OCI-LY3 (cell line): ENCODE measurements at regions not wholly inside any gene's neighbourhood (a gene's known extent, or its start where the extent isn't known, plus 50 kb on each side); places are given as distances from the start of the nearest gene placed in this dataset.
A peak's percentile ranks its signal among the peaks of the same experiment; 100 is the strongest.

ENCODE experiments used
- H2AFZ ChIP-seq: fragments of 200-600, 300-600 bp; shearing (Covaris generic); 2 replicates; pipeline ENCODE4 v1.6.0; 2014; ENCODE audit warnings: antibody characterized with exemption, low read depth, low read length
- H3K27ac ChIP-seq: fragments of 200-600, 300-600 bp; sonication (generic); 2 replicates; pipeline ENCODE4 v1.5.1; 2014; ENCODE audit warnings: mild to moderate bottlenecking, low read length, moderate library complexity, mixed read lengths
- H3K27me3 ChIP-seq: fragments of 200-600, 300-600 bp; sonication (generic); 2 replicates; pipeline ENCODE4 v1.6.1; 2014; ENCODE audit warnings: low read depth, low read length, mixed read lengths
- H3K36me3 ChIP-seq: fragments of 200-600, 300-600 bp; sonication (generic); replicated peaks from 2 replicates; pipeline ENCODE3; 2014; ENCODE audit warnings: low read depth, low read length, mixed read lengths
- H3K4me1 ChIP-seq: fragments of 300-600, 200-600 bp; sonication (generic); 2 replicates; pipeline ENCODE4 v1.6.1; 2014; ENCODE audit warnings: low read length, mixed read lengths
- H3K4me2 ChIP-seq: fragments of 200-600, 300-600 bp; sonication (generic); 2 replicates; pipeline ENCODE4 v1.6.1; 2014; ENCODE audit warnings: low read length, mixed read lengths
- H3K4me3 ChIP-seq: fragments of 300-600, 200-600 bp; sonication (generic); 2 replicates; pipeline ENCODE4 v1.5.1; 2014; ENCODE audit warnings: antibody characterized with exemption, mild to moderate bottlenecking, low read length, moderate library complexity
- H3K79me2 ChIP-seq: fragments of 300-600, 200-600 bp; shearing (Covaris generic); 2 replicates; pipeline ENCODE4 v1.6.1; 2014; ENCODE audit warnings: mild to moderate bottlenecking, low read length, mixed read lengths
- H3K9ac ChIP-seq: fragments of 300-600, 200-600 bp; shearing (Covaris generic); 2 replicates; pipeline ENCODE4 v1.6.0; 2014; ENCODE audit warnings: mild to moderate bottlenecking, low read length, moderate library complexity
- H3K9me3 ChIP-seq: fragments of 200-600, 300-600 bp; shearing (Covaris generic); 2 replicates; pipeline ENCODE4 v1.6.1; 2014; ENCODE audit warnings: low read length, mixed read lengths; ENCODE audit not compliant: insufficient read depth
- H4K20me1 ChIP-seq: fragments of 200-600, 300-600 bp; sonication (generic); 2 replicates; pipeline ENCODE4 v1.6.1; 2016; ENCODE audit warnings: low read length, mixed read lengths; ENCODE audit not compliant: insufficient read depth
- CTCF ChIP-seq: fragments of 200-600, 300-600 bp; sonication (generic); IDR thresholded peaks from 2 replicates; pipeline ENCODE4 v1.5.1; 2014; ENCODE audit warnings: antibody characterized with exemption, low read length, low read depth
- EZH2phosphoT487 ChIP-seq: fragments of 200-600 bp; shearing (Covaris generic); IDR thresholded peaks from 2 replicates; pipeline ENCODE4 v1.6.1; 2018; ENCODE audit warnings: antibody characterized with exemption, mixed run types, low read depth

- Histone ChIP-seq H3K79me2 (no peaks in the 10 kb centered on the region), H3K27ac (no peak overlapping the region), H3K4me3 (no peak overlapping the region), H3K9ac (no peak overlapping the region), H2AFZ (no peak overlapping the region), H3K27me3 (peaks cover 15% of the 10 kb centered on the region), H4K20me1 (no peaks in the 10 kb centered on the region), H3K4me2 (no peak overlapping the region), H3K9me3 (no peaks in the 10 kb centered on the region), H3K4me1 (no peaks in the 10 kb centered on the region), H3K36me3 (no peaks in the 10 kb centered on the region)
- TF ChIP-seq EZH2phosphoT487 = no peak
- no peak for TF ChIP-seq CTCF
Measured at GRCh38 chr10:124251317-124252065, 158.1 kb upstream of the CHST15 start.

- H3K79me2 ChIP-seq = no peaks in the 10 kb centered on the region
- H3K9me3 ChIP-seq = no peaks in the 10 kb centered on the region
- H3K9ac ChIP-seq = no peak overlapping the region
- no peak overlapping the region for H3K4me3 ChIP-seq
- H3K4me1 ChIP-seq = no peaks in the 10 kb centered on the region
- H3K4me2 ChIP-seq = no peak overlapping the region
- no peaks in the 10 kb centered on the region for H3K36me3 ChIP-seq
- TF ChIP-seq EZH2phosphoT487 (no peak), CTCF (no peak)
- no peaks in the 10 kb centered on the region for H4K20me1 ChIP-seq
- no peak overlapping the region for H3K27ac ChIP-seq
- no peak overlapping the region for H2AFZ ChIP-seq
- H3K27me3 ChIP-seq = peaks cover 15% of the 10 kb centered on the region
Measured at GRCh38 chr10:124250506-124250905, 157.1 kb upstream of the CHST15 start.

DNA sequence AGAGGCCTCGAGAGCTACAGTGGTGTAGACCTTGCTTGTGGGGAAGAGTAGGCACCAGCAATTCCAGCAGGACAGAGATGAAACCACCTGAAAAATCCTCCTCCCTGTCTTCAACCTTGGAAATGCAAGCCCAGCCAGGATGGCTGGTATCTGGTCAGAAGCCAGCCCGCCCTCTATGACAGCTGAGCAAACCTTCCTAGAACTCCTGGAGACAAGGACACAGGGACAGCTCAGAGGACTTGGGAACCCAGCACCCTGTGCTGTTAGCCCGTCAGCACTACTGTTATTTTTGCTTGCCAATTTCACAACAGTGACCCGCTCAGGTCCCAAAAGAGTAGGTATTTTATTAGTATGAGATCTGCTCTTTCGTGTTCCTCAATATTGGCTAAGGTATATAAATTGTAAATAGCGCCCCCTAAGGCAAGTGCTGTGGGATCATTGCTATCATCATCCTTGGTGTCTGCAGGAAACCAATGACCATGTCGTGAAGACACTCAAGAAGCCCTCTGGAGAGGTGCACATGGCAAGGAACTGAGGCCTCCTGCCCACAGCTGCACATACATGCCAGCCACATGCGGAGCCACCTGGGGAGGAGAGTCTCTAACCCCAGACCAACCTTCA, 156.5 kb upstream of the CHST15 start:
- Histone ChIP-seq H3K9ac (no peak overlapping the region), H3K4me3 (no peak overlapping the region), H3K79me2 (no peaks in the 10 kb centered on the region), H3K27ac (no peak overlapping the region), H3K4me1 (no peaks in the 10 kb centered on the region), H3K27me3 (peaks cover 15% of the 10 kb centered on the region), H3K36me3 (no peaks in the 10 kb centered on the region), H3K9me3 (no peaks in the 10 kb centered on the region), H3K4me2 (no peak overlapping the region), H4K20me1 (no peaks in the 10 kb centered on the region), H2AFZ (no peak overlapping the region)
- TF ChIP-seq EZH2phosphoT487 (no peak), CTCF (peak; percentile 44)

DNA sequence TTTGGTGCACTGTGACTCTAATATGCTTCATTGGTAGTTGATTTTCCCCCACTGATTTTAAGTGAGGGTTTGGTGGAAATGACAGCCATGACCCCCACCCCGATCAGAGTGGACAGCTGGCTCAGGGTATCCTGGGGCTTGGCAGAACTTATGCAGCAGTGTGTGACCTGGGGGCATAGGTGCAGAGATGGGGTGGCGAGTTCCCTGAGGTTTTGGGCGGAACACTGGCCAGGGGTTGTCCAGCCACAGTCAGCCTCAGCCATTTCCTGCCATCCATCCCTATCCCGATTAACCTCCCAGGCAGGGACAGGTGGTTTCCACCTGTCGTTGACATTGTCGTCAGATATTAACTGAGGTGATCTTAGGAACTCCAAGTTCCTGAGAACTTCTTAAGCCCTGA, 155.8 kb upstream of the CHST15 start:
- H3K4me1 ChIP-seq = no peaks in the 10 kb centered on the region
- TF ChIP-seq EZH2phosphoT487 = no peak
- no peak for TF ChIP-seq CTCF
- H3K4me2 ChIP-seq = no peak overlapping the region
- H3K27ac ChIP-seq = no peak overlapping the region
- H3K79me2 ChIP-seq = no peaks in the 10 kb centered on the region
- H3K36me3 ChIP-seq = no peaks in the 10 kb centered on the region
- H3K4me3 ChIP-seq = no peak overlapping the region
- H2AFZ ChIP-seq = no peak overlapping the region
- peaks cover 15% of the 10 kb centered on the region for H3K27me3 ChIP-seq
- H3K9me3 ChIP-seq = no peaks in the 10 kb centered on the region
- H3K9ac ChIP-seq = no peak overlapping the region
- no peaks in the 10 kb centered on the region for H4K20me1 ChIP-seq
